OCI-M1 (cell line): ENCODE measurements at regions not wholly inside any gene's neighbourhood (a gene's known extent, or its start where the extent isn't known, plus 50 kb on each side); places are given as distances from the start of the nearest gene placed in this dataset.
"Not testable (repeated sequence)": the region's sequence is repeated elsewhere in the genome, so short reads cannot be mapped to it uniquely, and the experiment has no call there.

ENCODE experiments used
- DNase-seq: peaks from one replicate; lab custom pipeline; 2025; lab: John Stamatoyannopoulos, UW

DNA sequence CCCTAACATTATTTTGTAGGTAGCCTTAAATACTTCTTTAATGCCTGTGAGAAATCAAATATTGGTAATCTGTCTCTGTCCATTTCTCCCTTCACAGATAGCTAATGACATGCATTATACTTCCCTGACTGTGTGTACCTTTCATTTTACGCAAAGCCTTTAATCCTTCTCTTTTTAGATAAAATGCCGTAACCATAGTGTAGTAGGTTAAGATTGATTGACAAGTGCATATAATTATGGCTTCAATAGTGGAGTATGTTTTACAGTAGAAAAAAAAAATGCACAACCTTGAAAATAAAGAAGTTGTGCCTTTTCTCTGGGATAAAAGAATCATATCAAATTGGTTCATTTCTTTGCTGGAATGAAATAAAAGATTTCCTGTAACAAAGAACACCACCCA lies 559.6 kb upstream of the GRAMD2B start:
- DNase-seq: no peak

DNA sequence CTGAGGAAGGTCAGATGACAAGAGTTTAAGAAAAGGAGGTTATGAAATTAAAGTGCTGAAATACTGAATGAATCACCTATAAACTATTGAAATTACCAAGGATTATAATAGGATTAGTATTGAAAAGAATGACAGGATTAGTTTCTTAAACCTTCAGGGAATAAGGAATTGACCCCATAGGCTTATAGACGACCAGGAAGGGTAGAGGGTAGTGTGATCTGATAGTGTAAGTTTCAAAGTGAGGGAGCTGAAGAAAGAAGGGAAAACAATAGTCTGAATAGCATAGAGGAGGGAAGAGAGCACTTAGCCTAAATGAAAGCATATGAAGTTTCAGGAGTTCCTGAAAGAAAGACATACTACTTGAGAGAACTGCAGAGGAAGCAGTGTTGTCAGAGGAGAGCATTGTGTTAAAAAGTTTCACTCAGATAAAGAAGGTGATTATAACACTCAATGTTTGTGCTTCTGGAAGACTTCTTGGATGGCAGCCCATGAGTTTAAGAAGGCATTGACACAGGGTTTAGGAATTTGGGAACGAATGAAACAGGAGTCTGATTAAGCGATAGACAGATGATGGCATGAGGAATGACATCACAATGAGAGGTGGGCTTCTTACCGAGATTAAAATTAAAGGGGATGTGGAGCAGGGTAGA lies 557.9 kb upstream of the GRAMD2B start:
- DNase-seq: no peak

DNA sequence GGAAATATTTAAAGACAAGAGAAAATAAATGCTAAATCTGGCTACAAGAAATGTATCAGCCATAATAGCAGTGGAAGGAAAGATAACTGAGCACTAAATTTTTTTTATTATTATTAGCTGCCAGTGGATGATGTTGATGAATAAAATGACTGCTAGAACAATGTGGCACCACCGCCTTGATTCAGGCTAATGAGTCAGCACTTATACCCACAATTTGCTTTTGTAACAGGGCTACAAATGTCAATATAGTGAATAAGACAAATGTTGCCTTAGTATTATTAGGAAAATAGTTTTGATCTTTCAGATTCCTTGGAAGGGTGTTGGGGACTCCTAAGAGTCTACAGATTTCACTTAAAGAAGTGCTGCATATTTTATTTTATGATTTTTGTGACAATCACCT lies 555.2 kb upstream of the GRAMD2B start:
- no peak for DNase-seq

DNA sequence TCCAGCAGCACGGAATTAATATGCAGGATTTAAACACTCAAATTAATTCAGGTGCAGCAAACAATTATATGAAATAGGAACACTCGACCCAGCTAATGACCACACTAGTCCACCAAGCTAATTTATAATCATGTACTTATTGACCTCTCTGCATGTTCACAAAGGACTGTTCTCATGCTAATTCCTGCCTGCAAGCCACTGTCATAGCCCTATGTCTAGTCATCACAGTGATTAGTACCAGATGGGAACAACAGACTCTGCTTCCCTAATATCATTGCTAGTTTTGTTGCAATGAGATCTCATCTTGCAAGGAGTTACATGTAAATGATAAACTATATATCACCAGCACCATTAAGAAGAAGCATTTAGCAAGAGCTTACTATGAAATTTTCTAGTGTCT lies 553.0 kb upstream of the GRAMD2B start:
- DNase-seq: no peak

DNA sequence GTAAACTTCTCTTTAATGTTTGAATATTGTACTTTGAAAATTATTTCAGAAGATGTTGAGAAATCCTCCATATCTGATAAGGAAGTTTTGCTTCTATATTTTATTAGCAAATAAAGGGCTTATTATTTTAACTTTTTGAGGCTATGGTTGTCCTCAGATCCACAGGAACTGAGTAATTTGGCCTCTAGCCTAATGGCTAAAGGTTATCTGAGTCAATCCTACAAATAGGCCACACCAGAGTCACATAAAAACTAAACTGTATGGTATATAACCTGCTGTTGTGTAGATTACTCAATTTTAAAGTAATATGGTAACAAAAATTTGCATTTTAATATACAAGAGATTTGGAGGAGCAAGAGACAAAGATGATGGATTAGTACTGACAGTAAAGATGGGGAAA lies 549.2 kb upstream of the GRAMD2B start:
- no peak for DNase-seq

DNA sequence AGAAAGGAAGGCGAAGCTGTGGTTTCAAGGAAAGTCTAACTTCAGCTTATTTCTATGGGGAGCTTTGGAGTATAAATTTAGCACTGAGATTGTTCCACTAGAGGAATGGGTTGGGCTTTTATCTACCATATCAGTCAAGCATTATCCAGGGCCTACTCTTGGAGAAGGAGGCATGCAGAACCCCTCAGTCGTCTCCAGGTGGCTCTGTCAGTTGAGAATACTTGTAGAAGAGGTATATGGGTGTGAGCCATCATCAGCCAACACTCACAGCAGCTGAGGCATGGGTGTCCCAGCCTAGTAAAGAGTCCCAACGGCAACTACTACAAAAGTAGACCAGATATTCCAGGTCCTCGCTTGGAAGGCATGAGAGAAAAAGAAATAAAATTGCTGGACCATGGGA lies 548.5 kb upstream of the GRAMD2B start:
- no peak for DNase-seq

DNA sequence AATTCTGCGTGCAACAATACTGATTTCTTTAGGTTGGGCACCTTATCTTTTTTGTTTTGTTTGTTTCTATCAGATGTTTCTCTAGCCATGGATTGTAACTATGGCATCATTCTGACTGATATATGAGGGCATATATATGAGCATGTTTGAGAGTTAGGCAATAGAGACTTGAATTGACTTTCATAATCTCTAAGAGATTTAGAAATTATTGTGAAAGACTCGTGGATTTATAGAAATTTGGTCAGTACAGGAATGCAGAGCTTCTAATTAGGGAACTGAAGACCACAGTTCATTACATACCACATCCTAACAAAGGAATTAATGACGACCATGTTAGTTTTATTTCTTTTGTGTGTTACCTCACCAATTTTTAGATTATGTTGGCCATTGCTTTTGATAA lies 546.0 kb upstream of the GRAMD2B start:
- no peak for DNase-seq

DNA sequence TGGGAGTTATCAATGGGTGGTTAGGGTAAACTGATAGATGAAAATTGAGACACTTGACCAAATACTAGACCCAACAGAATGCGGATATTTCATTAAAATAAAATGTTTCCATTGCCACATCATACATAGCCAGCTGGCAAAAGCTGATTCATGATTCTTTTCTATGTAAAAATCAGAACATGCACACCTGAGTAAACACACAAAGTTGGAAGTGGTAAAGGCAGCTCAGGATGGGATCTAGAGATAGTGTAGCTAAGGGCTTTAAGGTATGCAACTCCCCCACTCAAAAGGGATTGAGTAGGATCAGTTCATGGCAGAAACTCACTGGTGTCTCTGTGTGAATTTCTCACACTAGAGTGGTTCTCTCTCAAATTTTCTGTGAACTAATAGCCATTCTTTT lies 541.1 kb upstream of the GRAMD2B start:
- DNase-seq: no peak

DNA sequence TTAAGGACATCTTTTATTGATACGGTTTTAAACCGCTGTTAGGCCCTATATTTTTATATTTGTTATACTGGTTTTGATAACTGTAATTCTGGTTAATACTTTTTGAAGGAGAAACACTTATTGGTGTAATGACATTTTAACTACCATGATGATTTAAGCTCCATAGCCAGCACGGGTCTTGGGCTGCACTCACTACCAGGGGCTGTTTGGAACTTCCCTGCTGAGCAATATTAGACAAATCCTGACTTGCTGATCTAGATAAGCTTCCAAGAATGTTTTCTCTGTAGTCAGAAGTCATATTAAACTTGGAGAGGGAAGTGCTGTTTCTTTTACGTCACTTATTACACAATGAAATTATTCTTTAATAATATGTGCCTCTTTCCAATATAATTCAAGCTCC lies 540.0 kb upstream of the GRAMD2B start:
- DNase-seq: no peak

DNA sequence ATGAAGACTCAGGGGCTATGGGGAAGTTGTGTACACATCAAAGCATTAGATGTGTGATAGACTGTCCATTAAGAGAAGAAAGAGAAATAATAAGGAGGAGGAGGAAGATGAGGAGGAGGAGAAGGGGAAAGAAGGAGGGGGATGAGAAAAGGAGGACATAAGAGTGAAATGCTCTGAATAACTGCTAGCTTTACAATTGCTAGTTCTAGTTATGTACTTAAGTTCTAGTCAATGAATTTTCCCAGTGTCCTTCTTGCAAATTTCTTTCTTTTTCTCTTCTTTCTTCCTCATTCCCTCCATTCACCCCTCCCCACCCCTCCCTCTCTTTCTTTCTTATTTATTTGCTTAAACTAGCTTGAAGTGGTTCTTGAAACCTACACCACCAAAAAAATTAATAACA lies 534.9 kb upstream of the GRAMD2B start:
- no peak for DNase-seq

DNA sequence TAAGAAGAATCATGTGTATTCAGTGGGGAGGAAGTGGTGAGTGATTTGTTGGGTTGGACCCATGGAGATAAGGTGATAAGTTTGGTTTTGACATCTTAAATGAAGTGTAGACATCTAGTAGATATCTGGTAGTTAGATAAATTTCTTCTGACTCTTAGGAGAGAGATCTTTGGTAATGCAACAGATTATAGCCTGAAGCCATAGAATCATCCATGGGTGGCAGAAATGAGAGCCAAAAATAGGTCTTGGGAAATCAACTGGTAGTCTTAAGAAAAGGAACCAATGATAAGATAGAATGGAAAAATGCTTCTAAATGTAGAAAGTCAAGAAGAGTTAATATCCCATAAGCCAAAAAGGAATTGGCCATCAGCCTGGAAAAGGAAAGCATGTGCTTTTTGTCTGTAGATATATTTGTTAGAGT lies 532.7 kb upstream of the GRAMD2B start:
- DNase-seq: no peak

DNA sequence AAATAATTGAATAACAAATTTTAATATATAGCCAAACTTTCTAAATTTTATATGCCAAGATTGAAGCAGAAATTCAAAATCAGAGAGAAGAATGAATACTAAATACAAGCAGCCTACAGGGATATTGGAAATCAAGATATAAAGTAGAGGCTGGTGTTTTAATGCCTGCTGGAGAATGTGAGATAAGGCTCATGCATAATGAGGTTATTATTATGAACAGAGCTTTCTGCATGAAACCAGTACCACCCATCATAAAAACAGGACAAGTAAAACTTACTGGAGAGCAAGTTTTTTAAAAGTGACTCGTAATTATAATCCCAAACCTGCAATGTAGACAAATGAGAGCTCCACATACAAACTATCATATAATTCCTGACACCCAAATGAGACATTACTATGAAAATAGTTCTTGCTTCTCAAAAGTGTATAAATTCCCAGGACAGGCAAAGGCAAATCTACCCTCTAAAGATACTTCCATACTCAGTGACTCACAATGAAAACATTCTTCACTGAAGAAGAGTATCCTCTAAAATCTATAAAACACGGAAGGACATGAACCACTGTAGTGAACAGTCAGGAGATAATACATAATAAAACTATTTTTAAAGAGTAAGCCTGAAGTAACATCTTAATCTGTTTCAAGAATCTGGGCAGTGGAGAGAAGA lies 532.0 kb upstream of the GRAMD2B start:
- DNase-seq: no peak

DNA sequence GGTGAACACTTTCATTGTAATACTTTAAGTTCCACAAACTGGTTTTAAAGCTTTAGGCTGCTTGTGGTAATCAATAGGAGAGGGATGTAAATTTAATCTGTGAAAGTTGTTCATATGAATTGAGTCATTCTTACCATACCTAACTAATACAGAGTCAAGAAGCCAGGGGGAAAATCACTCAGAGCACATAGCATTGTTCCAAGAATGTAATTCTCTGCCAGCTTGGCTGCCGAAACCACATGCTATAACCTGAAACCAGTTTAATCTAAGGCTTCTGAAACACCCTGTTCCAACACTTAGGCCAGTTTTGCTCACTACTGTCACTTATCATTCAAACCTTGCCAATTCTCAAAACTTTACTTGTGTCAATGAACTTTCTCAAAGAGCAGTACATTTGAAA lies 528.8 kb upstream of the GRAMD2B start:
- no peak for DNase-seq

DNA sequence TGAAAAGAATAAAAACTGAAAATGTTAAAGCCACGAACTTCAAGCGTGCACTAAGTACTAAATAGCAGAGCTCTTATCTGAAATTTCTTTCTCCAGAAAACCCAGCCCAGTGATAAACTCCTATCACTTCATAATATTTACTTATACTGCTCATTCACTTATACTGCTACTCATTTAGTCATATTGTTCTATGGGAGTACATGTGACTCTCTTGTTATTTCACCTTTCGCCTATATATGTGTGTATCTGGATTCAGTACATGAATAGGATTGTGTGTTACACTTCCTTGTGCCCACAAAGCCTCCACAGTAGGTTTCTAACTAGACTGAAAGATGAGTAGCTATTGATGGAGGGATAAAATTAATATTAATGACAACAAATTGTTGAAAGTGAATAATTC lies 526.8 kb upstream of the GRAMD2B start:
- no peak for DNase-seq

DNA sequence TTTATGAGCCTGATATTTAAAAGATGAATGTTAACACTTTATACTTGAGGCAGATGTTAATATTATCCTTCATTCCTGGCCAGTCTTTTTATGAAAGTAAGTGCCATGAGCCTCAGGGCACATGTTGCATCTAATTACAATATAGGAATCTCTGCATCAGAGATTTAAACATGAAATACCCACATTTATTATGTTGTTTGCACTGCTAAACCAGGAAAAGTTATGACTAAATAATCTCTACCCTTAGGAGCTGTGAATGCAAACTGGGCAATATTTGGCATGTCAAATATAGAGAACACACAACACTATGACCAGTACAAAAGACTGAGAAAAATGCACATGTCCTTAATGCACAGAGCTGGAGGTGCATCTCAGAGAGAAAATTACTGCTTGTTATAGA lies 526.1 kb upstream of the GRAMD2B start:
- no peak for DNase-seq

DNA sequence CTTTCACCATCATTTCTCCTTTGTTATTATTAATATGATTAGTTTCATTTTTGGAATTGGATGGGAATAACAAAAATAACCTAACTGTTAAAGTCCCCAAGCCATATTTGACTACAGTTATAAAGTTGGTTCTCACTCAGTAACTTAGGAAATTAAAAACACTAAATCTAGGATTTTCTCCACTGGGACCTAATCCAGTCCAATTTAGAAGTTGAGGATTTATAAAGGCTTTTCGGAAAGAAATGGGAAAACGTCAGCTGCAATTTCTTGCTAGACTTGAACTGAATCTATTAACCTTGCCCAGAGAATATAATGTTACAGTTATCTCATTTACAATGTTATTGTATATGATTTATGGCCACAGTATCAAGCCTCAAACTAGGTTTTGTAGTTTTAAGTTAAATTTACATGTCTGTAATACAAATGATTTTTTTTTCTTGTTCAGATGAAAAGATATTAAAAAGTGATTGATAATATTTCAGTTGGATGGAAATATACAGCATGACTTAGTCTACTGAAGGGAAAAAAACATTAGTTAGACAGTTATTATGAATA lies 524.3 kb upstream of the GRAMD2B start:
- no peak for DNase-seq

DNA sequence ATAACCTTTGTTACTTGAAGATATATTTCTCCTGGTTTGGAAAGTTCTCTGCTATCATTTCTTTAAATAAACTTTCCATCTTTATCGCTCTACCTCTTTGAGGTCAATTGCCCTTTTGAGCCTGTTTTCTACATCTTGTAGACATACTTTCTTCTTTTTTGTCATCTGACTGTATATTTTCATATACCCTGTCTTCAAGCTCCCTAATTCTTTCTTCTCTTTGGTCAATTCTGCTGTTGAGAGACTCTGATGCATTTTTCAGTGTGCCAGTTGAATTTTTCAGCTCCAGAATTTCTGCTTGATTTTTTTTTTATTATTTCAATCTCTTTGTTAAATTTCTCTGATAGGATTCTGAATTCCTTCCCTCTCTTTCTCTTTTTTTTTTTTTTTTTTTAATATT lies 511.2 kb upstream of the GRAMD2B start:
- DNase-seq: no peak

DNA sequence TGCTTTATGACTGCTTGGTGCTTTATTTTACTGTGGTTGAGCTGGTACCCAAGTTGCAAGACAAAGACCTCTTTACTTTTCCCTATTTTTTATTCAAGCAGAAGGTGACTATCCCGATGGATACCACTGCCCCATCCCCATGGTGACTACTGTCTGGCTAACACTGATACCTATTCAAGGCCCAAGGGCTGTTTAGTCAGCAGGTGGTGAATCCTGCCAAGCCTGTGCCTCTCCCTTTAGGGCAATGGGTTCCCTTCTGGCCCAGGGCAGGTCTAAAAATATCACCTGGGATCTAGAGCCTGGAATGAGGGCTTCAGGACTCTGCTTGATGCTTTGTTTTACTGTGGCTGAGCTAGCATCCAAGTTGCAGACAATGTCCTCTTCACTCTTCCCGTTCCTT lies 510.0 kb upstream of the GRAMD2B start:
- no peak for DNase-seq

DNA sequence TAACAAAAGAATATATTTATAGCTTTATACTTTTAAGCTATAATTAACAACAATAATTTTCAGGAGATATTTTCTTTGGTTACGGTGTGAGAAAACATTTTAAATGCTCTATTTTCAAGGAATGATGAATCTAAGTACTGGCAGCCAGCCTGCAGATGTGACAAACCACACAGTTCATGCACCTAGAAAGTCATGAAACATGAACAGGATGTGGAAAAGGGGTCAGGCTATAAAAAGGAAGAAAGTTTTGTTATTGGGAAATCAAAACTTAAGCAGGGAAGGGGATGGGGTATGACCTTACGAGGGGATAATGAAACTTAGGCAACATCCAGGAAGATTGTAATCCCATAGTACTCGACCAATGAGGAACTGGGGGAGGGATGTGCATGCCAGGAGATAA lies 508.7 kb upstream of the GRAMD2B start:
- no peak for DNase-seq

DNA sequence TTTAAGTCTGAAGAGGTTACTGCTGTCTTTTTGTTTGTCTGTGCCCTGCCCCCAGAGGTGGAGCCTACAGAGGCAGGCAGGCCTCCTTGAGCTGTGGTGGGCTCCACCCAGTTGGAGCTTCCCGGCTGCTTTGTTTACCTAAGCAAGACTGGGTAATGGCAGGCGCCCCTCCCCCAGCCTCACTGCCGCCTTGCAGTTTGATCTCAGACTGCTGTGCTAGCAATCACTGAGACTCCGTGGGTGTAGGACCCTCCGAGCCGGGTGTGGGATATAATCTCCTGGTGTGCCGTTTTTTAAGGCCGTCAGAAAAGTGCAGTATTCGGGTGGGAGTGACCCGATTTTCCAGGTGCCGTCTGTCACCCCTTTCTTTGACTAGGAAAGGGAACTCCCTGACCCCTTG lies 499.3 kb upstream of the GRAMD2B start:
- DNase-seq: not testable (repeated sequence)

DNA sequence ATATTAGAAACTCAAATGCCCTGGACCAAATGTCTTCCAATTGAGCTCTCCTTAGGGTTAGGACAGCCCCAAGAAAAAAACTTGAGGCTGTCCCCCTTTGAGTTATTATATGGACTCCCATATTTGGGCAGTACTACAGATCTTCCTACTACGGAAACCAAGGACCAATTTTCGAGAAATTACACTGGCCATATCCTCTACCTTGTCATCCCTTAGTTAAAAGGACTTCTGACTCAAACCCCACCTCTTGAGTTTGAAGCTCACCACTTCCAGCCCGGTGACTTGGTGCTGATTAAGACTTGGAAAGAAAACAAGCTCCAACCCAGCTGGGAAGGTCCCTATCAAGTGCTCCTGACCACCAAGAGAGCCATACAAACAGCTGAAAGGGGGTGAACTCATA lies 497.0 kb upstream of the GRAMD2B start:
- no peak for DNase-seq

DNA sequence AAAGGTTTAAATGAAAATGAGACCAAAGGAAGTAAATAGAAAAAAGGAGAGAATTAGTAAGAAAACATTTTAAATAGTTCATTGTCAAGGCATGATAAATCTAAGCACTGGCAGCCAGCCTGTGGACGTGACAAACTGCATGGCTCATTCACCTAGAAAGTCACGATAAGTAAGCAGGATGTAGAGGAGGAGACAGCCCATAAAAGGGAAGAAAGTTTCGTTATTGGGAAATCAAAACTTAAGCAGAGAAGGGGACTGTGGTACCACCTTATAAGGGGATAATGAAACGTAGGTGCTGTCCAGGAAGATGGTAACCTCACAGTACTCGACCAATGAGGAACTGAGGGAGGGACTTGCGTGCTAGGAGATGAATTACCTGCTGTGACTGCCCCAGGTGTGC lies 494.5 kb upstream of the GRAMD2B start:
- DNase-seq: peak; percentile 0

DNA sequence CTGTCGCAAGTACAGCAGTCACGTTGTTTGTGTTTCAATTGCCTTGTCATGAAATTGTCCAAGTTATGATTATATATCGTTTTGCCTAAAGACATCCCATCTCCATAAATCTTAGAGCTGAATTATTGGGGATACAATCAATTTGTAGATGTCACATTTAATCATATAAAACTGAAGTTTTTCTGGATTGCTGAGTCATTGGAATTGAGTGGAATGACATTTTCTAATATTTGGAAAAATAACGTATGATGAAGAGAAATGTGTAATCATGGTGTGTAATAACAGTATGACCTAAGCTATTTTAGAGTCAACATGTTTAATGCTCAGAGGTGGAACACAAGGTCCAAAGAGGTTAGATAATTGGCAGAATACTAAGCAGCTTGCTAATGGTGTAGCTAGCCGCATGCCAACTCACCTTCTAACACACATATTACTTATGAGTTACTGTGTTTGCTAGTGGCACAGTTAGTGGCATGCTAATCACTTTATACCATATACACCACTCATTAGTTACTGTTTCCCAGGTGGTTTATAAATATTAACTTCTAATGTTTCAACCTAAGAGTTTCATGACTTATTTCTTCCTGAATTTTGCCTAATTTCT lies 473.1 kb upstream of the GRAMD2B start:
- DNase-seq: no peak

DNA sequence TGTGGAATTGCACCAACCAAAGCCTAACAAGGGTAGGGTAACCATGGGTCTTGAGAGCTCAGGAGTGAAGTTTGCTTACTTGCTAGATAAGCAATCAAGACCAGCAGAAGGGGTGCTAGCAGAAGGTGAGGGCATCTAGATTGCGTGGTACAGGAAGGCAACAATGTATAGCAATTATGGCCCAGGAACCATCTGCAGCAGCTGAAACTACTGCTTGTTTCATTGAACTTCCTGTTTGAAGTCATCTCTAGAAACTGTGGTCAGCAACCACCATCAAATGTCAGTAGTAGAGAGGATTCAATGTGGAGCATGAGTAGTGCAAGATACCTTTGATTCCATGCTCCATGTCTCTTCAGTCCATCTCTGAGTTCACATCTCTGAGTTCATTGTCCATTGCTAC lies 462.1 kb upstream of the GRAMD2B start:
- no peak for DNase-seq
